Dedifferentiated amniotic fluid mesenchymal stem cell (primary cell): ENCODE measurements at regions not wholly inside any gene's neighbourhood (a gene's known extent, or its start where the extent isn't known, plus 50 kb on each side); places are given as distances from the start of the nearest gene placed in this dataset.
A peak's percentile ranks its signal among the peaks of the same experiment; 100 is the strongest.
"Not testable (repeated sequence)": the region's sequence is repeated elsewhere in the genome, so short reads cannot be mapped to it uniquely, and the experiment has no call there.

Experiments
- DNase-seq: peaks from one replicate; pipeline ENCODE4 v3.0.0-alpha.2; 2016; ENCODE audit errors: extremely low spot score

DNA sequence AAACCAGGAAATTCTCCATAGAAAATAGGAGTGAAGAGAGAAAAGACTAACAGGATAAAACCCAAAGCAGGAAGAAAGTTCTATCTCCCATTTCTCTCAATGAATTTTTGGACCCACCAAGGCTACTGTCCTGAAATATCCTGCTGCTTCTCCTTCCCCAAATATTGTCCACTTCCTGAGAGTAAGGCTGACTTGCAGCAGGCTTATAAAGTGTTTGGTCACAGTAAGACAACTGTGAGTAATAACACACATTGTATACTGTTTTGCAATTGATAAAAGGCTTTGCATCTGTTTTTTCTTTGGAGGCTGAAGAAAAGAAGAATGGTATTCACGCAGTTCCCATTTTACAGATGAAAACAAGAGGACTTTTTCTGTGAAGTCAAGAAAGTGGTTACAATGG is 52.8 kb downstream of the FOXD4L6 start:
- DNase-seq: not testable (repeated sequence)

DNA sequence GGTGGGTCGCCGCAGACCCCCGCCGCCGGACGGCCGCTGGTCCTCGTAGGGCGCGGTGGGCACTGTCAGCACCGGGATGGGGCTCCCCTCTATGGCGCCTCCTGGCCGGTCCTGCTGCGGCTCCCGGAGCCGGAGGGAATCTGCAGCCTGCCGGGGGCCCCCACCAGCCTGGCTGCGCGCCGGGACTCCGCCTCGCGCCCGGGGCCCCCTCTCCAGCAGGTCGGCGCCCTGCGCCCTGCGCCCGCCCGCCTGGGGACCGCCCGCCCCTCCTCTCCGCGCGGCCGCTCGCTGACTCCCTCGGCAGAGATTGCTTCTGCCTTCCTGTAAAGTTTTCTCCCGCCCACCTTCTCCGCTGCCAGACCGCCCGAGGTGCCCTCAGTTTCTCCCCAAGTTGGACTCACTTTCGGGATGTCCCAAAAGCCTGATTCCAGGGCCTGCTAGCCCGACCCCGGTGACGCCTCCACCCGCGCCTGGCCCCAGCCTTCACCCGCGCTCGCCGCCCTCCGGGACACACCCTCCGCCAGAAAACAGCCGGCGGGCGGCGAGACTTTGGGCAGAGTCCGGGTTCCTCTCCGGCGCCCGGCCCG is 54.0 kb downstream of the FOXD4L6 start:
- peak; percentile 14 for DNase-seq

DNA sequence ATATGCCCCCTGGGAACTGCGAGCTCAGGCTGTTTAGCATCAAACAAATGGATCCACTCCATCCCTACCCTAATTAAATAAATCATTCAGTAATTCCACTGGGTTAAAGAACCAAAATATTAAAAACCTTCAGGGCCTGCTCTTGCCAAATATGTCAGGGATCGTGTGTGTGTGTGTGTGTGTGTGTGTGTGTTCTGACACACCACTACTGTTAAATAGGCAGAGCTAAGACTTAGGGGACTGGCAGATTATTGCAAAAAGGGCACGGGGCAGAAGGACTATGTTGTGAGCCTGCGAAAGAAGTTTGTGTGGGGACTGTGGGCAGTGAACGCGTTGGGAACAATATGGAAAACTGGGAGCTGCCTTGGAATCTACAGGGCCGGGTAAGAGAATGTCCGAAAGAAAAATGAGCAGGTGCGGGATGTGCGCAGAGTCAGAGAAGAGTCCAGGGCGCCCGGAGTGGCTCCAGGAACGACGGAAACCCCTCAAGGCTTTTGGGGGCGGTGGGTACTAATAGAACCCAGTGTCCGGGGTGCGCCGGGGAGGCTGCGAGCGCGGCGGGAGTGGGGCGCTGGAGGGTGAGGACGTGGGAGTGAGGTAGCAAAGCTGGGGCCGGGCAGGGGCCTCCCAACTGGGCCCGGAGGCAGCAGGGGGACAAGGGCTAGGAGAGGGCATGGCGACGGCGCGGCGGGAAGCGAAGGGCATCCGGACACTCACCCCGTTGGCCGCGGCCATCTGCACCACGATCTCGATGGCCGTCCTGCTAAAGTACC is 54.8 kb downstream of the FOXD4L6 start:
- DNase-seq: not testable (repeated sequence)

DNA sequence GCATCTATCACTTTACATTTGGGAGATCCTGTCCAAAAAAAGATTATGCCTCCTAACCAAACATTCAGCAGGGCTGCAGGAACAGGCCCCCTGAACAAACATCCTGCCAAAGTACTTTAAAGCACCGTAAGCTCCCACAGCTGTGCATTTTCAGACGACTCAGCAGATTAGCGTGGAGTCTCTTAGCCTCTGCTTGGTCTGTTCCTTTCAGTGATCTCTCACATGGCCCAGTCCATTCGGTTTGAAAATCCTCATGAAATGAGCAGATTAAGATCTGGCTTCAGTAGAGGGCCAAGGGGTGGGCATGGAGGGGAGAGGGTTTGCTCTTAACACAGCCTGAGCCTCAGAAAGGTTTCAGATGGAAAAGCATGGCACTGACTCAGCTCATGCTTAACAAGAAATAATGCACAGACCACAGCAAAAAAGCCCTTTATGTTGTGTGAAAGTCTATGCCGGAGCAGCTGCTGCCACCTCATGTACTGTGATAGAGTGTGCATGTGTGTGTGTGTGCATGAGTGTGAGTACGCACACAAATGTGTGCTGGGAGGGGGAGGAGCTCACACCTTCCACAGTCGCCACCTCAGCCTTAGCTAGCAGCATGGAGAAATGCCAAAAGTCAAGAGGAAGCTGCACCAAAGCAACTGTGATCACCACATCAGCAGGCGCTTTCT is 64.2 kb downstream of the FOXD4L6 start:
- not testable (repeated sequence) for DNase-seq

DNA sequence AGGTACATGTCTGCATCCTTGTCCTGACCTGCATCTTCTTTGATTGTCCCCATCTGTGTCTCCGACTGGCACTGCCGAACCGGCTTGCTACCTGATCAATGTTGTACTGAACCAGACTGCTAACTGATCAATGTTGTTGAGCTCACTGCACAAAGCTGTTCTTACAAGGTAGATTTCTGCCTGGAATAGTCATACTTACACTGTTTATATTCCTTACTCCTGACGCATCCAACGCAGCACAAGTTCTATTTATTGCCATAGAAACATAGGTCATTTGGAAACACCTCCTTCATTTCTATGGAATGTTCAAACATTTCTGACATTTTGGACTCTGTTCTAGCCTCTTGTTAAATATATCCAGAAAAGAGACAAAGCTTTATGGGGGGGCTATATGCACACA is 65.2 kb downstream of the FOXD4L6 start:
- not testable (repeated sequence) for DNase-seq

DNA sequence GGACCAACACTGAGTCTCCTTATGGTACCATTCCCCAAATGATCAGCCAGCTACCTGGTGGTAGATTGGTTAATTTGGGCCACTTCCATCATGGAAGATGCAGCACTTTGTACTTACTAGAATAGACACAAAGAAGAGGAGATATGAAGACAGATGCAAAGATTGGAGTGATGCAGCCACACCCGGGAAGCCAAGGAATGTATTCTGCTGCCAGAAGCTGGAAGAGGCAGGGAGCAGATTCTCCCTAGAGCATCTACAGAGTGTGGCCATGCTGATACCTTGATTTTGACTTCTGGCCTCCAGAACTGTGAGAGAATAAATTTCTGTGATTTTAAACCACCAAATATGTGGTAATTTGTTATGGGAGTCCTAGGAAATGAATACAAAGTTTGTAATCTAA is 68.9 kb downstream of the FOXD4L6 start:
- DNase-seq: not testable (repeated sequence)

DNA sequence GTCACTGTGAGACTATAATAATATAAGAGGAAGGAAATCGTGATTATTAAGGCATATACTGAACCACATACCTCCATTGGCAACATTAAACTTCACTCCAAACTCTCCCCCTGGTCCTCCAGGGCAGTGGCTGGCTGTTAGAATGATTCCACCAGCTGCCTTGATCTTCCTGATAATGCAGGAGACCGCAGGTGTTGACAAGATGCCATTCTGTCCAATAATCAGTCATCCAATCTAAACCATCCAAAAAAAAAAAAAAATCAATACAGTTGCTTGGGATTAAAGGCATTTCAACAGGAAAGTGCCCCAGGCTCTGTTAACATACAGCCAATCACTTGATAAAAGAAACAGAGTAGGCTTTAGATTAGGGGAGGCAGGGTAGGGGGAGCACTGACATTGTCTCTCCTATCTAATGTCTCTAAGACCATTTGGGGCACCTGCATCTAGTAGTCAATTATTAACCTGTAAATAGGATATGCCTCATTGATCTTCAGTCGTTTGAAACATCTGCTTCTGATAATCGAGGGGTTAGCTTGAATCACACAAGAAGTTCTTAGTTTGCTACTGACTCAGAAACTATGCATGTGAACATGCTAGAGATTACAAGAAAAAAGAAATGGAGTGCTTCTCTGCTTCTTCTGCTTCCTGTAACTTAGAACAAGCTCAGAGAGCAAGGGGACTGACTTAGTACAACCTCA is 74.7 kb downstream of the FOXD4L6 start:
- not testable (repeated sequence) for DNase-seq

DNA sequence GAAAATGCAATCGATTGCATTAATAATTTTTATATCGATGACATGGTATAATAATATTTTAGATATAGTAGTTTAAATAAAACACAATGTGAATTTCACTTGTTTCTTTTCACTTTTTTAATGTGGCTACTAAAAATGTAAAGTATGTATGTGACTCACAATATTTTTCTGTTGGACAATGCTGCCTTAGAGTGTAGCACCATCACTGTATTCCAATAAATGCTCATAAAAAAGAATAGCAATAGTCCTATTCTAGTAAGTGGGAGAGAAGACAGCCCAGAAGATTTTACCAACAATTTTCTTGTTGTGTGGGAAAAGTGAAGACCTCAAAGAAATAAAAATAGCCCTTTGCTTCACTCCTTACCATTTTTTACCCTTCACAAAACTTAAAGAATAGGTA is 79.8 kb downstream of the FOXD4L6 start:
- DNase-seq: not testable (repeated sequence)

DNA sequence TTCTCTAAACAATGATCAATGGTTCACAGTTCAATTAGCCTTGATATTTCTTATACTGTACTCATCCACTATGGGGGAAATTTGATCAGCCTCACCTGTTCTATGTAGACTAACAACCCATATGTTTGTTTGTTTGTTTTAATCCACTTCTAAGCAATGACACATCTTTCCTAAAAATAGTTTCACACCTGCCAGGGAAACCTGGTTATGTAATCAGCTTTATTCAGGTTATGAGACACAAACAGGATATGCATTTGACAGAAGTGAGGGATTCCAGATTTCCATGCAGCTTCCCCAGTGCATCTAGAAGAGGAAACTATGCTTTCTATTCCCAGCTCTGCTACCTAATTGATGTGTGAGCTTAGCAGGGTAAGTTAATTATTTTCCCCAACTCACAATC is 80.7 kb downstream of the FOXD4L6 start:
- not testable (repeated sequence) for DNase-seq

DNA sequence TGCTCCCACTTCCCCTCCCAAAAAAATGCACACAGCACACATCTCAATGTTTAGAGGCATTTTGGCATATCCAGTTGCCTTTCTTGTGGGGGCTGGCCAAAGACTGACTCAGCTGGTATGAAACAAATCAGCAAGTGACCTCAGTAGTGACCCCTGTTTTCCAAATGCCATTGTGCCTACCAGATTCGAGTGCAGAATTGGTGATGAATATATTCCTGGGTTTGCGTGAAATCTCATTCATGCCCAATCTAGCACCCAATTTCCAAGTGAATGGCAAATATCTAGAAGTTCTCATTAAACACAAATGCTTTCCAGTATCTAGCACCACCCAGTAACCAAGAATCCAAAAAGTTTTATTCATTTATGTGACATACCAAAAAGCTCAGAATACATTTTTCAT is 83.6 kb downstream of the FOXD4L6 start:
- not testable (repeated sequence) for DNase-seq

DNA sequence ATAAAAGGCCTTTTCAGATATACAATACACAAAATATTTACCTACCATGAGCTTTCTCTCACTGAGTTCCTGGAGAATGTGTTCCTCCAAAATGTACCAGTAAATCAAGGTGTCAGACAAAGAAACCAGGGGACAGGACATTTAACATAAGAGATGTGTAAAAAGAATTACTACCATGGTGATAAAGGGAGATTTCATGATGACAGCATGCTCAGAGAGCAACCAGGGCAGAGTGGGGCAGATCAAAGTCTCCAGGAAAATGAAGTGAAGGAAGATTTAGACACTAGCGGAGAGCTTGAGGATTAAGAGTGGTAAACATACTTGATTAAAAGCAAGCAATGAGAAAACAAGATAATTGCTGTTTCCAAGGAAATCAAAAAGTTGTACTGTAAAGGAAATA is 85.0 kb downstream of the FOXD4L6 start:
- not testable (repeated sequence) for DNase-seq

DNA sequence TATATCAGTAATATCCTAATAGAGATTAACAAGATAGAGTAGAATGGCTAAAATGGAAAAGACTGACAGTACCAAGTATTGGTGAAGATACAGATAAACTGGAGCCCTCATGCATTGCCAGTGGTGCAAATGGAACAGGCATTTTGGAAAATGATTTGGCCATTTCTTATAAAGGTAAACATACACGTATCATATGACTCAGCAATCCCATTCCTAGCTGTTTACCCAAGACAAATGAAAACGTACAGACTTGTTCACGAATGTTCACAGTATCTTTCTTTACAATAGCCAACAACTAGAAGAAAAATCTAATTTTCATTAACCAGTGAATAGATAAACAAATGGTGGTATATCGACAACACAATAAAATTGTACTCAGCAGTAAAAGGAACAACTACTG is 86.4 kb downstream of the FOXD4L6 start:
- not testable (repeated sequence) for DNase-seq

DNA sequence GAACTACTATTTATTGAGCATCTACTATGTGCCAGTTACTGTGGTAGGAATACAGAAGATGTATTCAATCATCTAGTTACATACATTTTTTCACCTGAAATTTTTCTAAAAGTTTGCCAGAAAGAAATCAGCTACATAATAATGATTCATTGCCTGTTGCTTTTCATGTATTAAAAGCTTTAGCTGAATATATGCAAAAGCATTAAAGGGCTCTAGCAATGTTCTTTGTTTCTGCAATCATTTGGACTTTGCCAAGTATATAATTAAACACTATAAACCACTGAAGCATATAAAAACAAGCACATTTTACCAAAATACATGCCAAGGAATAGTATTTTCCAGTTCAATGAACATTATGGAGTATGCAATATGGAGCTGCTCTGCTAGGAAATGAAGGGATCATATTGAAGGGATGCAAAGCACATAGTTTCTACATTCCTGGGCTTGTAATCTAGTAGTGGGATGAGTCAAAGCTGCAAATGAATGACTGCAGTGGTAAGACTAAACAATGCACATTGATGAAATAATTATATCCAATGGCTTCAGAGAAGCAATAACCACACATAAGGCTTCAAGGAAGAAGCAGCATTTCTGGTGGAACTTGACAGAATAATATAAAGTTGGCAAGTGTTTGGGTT is 87.7 kb downstream of the FOXD4L6 start:
- DNase-seq: not testable (repeated sequence)

DNA sequence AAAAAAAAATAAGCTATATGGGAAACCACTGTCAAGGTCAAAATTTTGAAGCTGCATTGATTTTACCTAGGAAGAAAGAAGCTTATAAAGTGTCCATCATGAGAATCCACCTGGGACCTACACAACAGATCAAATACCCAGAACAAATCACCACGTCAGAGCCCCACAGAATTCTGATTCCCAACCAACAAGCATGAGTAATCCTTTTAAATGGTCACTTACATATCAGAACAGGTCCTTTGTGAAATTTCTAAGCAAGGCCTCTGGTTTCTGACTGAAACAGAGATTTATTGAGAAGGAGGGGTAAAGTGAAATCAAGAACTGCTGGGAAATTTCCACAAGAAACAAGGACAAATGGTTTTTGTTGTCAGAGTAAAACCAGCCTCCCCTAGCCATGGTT is 93.2 kb downstream of the FOXD4L6 start:
- peak; percentile 5 for DNase-seq

DNA sequence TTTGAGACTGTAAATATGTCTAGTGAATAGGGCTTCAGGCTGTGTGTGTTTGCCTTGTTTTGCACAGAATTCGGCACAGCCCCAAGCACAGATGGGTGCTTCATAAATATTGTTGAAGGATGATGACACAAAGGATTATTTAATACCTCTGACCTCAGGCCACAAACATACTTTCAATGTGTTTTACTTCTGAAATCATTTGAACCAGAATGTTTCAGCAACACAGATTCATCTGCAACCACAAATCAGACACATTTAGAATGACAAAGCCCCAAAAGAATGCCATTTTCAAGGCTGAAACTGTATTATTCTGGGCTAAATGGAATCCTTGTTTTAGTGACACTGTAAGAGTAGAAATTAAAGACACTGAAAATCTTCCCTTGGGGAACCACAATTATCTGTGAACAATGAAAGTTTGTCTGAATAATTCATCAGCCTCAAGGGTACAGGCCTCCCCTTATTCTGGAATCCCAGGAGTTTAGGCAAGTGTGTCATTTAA is 93.7 kb downstream of the FOXD4L6 start:
- DNase-seq: peak; percentile 39

DNA sequence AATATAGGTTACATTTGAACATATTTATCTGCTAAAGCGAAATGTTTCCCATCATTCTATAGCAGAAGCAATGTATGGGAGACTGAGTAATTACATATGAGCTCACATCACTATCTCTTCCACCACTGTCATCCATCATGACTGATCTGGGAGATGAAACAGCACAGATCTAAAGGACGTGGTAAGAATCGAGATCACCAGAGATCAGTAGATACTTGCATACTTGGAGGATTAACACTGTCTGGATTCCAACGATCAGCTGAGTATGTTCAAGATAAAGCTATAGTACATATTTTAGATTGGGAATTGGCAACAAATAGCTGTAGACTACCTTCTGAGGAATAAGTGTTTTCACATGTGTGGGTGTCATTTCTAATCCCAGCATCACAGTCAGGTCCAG is 94.6 kb downstream of the FOXD4L6 start:
- not testable (repeated sequence) for DNase-seq

DNA sequence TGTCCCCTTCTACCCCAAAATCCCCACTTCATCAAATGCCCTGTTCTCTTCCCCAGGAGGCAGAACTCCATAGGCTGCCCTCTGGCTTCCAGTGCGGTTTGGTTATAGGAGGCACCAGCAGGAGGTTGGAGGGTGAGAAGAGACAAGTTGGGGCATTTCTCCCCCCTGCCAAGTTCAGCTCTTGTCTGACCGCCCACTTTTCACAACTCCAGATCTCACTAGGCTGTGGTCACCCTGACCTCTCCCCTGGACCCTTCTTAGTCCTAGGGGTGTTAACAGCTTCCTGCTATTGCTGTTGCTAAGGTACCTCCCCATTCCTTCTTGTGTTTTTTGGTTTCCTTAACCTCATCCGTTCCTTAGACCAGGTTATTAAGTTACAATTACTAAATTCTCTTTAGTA is 95.1 kb downstream of the FOXD4L6 start:
- DNase-seq: not testable (repeated sequence)

DNA sequence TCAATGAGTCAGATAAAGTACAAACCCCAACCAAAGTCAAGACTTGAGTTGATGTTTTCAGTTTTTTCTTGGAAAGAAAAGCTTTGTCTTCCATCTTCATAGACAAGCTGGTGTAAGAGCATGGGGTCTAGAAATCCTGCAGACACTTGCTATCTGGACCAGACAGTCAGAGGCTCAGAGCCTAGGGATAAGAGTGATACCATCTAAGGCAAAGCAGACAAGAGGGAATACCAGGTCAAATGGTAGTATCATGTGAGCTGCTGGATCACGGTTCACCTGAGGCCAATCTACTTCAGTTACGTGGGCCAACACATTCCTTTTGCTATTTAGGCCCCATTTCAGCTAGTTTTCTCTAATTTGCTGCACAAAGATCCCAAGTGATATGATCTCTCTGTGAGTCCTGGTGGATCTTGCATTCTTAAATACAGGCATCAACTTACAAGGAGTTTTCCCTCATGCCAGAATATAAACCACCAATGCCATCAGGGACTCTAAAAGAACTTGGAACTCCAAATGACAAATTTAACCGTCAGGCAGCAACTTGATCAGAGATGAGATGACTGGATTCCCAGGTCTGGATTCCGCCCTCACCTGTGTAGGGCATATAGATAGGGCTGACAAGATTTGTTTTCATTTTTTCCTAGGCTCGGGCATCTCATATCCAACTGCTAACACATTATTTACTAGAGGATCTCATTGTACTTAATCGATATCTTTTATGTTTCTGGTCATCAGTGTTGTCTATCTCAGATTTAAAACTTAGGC is 101.4 kb downstream of the FOXD4L6 start:
- DNase-seq: not testable (repeated sequence)

DNA sequence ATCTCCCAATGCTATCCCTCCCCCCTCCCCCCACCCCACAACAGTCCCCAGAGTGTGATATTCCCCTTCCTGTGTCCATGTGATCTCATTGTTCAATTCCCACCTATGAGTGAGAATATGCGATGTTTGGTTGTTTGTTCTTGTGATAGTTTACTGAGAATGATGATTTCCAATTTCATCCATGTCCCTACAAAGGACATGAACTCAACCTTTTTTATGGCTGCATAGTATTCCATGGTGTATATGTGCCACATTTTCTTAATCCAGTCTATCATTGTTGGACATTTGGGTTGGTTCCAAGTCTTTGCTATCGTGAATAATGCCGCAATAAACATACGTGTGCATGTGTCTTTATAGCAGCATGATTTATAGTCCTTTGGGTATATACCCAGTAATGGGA is 106.1 kb downstream of the FOXD4L6 start:
- DNase-seq: not testable (repeated sequence)

DNA sequence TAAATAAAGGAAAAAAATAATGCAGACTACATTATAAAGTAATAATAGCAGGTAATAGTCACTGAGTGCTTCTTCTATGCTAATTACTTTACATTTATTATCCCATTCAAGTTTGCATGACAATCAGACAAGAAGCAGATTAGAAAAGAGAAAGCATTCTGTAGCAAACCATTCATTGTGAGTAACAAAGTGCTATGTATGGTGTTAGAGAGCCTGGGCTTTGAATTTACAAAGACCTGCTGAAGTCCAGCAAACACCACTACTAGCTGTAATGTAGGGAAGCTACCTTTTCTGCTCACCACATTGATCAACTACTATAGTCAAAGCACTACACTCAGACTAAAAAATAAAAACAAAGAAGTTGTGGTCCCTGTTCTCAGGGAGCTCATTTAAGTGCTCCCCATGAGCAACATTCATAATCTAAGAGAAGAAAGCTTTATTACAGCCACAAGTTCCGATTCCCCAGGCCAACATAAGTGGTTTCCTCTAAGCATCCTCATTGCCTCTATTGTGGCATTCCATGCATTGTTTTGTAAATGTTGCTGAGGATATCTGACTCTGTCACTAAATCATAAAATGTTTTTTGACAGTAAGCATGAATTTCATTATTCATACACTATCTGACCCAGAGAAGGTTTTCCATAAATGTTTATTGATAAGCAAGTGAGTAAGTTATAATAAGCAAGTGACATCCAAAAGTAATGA is 108.5 kb downstream of the FOXD4L6 start:
- DNase-seq: not testable (repeated sequence)
